ENCODE measurements at regions not wholly inside any gene's neighbourhood (a gene's known extent, or its start where the extent isn't known, plus 50 kb on each side); places are given as distances from the start of the nearest gene placed in this dataset.

GRCh38 chr12:112676507-112676906 is 115.0 kb upstream of the RPH3A start:
- intact Hi-C loops (cut with DNase I), result no loop called here
- Histone ChIP-seq H3K9me3 (replicated peaks in 1 of 3) (no peaks in the 10 kb centered on the region), H3K4me1 (replicated peaks in 1 of 2) (no peaks in the 10 kb centered on the region), H3K36me3 (replicated peaks in 1 of 2) (no peaks in the 10 kb centered on the region), H3K4me3 (no peak overlapping the region), H3K27ac (no peak overlapping the region), H3K27me3 (no peaks in the 10 kb centered on the region)
- no peak for TF ChIP-seq CTCF (IDR thresholded peaks at IDR 0.05)
- no peak for TF ChIP-seq POLR2A (IDR thresholded peaks at IDR 0.05)
- 48 to 57% (median 52%) methylated on average over 4 of the region's 4 CpGs for WGBS, 4 donors
- no peak for DNase-seq

GRCh38 chr12:112677050-112677765 is 114.3 kb upstream of the RPH3A start:
- no peaks in the 10 kb centered on the region for H3K36me3 ChIP-seq (replicated peaks in 1 of 2)
- TF ChIP-seq CTCF (IDR thresholded peaks at IDR 0.05), result no peak
- no peak for TF ChIP-seq POLR2A (IDR thresholded peaks at IDR 0.05)
- WGBS, 4 donors, result 64 to 83% (median 68%) methylated on average over 6 of the region's 6 CpGs
- H3K27ac ChIP-seq, result no peak overlapping the region
- intact Hi-C loops (cut with DNase I), result no loop called here
- no peaks in the 10 kb centered on the region for H3K27me3 ChIP-seq
- no peak for DNase-seq
- no peaks in the 10 kb centered on the region for H3K4me1 ChIP-seq (replicated peaks in 1 of 2)
- no peak overlapping the region for H3K4me3 ChIP-seq
- H3K9me3 ChIP-seq (replicated peaks in 1 of 3), result no peaks in the 10 kb centered on the region

GRCh38 chr12:112680993-112681392 is 110.6 kb upstream of the RPH3A start:
- H3K4me1 ChIP-seq (replicated peaks in 1 of 2), result no peaks in the 10 kb centered on the region
- H3K27me3 ChIP-seq, result no peaks in the 10 kb centered on the region
- H3K4me3 ChIP-seq, result no peak overlapping the region
- no peak for DNase-seq
- TF ChIP-seq POLR2A (IDR thresholded peaks at IDR 0.05), result no peak
- TF ChIP-seq CTCF (IDR thresholded peaks at IDR 0.05), result no peak
- intact Hi-C loops (cut with DNase I), result no loop called here
- no peaks in the 10 kb centered on the region for H3K36me3 ChIP-seq (replicated peaks in 1 of 2)
- no peak overlapping the region for H3K27ac ChIP-seq
- H3K9me3 ChIP-seq (replicated peaks in 1 of 3), result no peaks in the 10 kb centered on the region
- 71 to 75% (median 73%) methylated on average over 4 of the region's 4 CpGs for whole genome bisulfite sequencing, 4 donors

GRCh38 chr12:112682586-112682985 is 109.0 kb upstream of the RPH3A start:
- Histone ChIP-seq H3K4me1 (replicated peaks in 1 of 2) (no peaks in the 10 kb centered on the region), H3K9me3 (replicated peaks in 1 of 3) (no peaks in the 10 kb centered on the region), H3K4me3 (no peak overlapping the region), H3K27me3 (no peaks in the 10 kb centered on the region), H3K27ac (no peak overlapping the region), H3K36me3 (replicated peaks in 1 of 2) (no peaks in the 10 kb centered on the region)
- 62 to 73% (median 66%) methylated on average over 2 of the region's 2 CpGs for WGBS, 4 donors
- intact Hi-C loops (cut with DNase I), result no loop called here
- TF ChIP-seq CTCF (IDR thresholded peaks at IDR 0.05) (no peak), POLR2A (IDR thresholded peaks at IDR 0.05) (no peak)
- no peak for DNase-seq

Measured in adrenal gland (tissue), 9 donors.